H1 (cell line): ENCODE measurements at regions not wholly inside any gene's neighbourhood (a gene's known extent, or its start where the extent isn't known, plus 50 kb on each side); places are given as distances from the start of the nearest gene placed in this dataset.
"Not testable (repeated sequence)": the region's sequence is repeated elsewhere in the genome, so short reads cannot be mapped to it uniquely, and the experiment has no call there.

Experiments used
- CTCF ChIP-seq, 3 experiments: IDR thresholded peaks; 1 replicate in 2 of 3; 2 replicates in 1 of 3; pipeline versions ENCODE4 v1.5.1 to v1.6.1; 2011; ENCODE audit warnings: low read length in 3 of 3, mild to moderate bottlenecking in 3 of 3, inconsistent platforms in 2 of 3, low read depth in 1 of 3, moderate library complexity in 1 of 3; ENCODE audit not compliant: insufficient read depth in 1 of 3; ENCODE audit errors: control extremely low read depth in 1 of 3
- JUND ChIP-seq: IDR thresholded peaks from 2 replicates; pipeline ENCODE4 v1.6.1; 2011; ENCODE audit warnings: mild to moderate bottlenecking, improper control_type of control experiment, low read length

- not testable (repeated sequence) for TF ChIP-seq JUND; CTCF (IDR thresholded peaks at IDR 0.05; ENCODE audit: control extremely low read depth in 1 of 3, insufficient read depth in 1 of 3, low read depth in 1 of 3, low read length in 3 of 3)
These were observed 104.7 kb upstream of the FOXD4L5 start for GRCh38 chr9:65389710-65390109.
